ENCODE measurements at regions not wholly inside any gene's neighbourhood (a gene's known extent, or its start where the extent isn't known, plus 50 kb on each side); places are given as distances from the start of the nearest gene placed in this dataset.

GRCh38 chr3:150293401-150294001 is 114.6 kb upstream of the TSC22D2 start:
- DNase-seq (ENCODE audit: low read depth) = peak; percentile 35
- no peak for TF ChIP-seq CTCF (IDR thresholded peaks at IDR 0.05; ENCODE audit: low read length, missing control alignments)
- no peak overlapping the region for H3K4me3 ChIP-seq (replicated peaks; ENCODE audit: low read depth, low read length)

- peak; percentile 49 for DNase-seq (ENCODE audit: low read depth)
- no peak for TF ChIP-seq CTCF (IDR thresholded peaks at IDR 0.05; ENCODE audit: low read length, missing control alignments)
- no peak overlapping the region for H3K4me3 ChIP-seq (replicated peaks; ENCODE audit: low read depth, low read length)
These were observed 115.2 kb upstream of the TSC22D2 start for GRCh38 chr3:150292891-150293290.

GRCh38 chr3:150291515-150291914 is 116.6 kb upstream of the TSC22D2 start:
- TF ChIP-seq CTCF (IDR thresholded peaks at IDR 0.05; ENCODE audit: low read length, missing control alignments) = no peak
- no peak overlapping the region for H3K4me3 ChIP-seq (replicated peaks; ENCODE audit: low read depth, low read length)
- no peak for DNase-seq (ENCODE audit: low read depth)

GRCh38 chr3:150286390-150287147 is 121.5 kb upstream of the TSC22D2 start:
- TF ChIP-seq CTCF (IDR thresholded peaks at IDR 0.05; ENCODE audit: low read length, missing control alignments) = peak; percentile 66
- DNase-seq (ENCODE audit: low read depth) = peak; percentile 74
- H3K4me3 ChIP-seq (replicated peaks; ENCODE audit: low read depth, low read length) = no peak overlapping the region

- H3K4me3 ChIP-seq (replicated peaks; ENCODE audit: low read depth, low read length) = no peak overlapping the region
- no peak for TF ChIP-seq CTCF (IDR thresholded peaks at IDR 0.05; ENCODE audit: low read length, missing control alignments)
- no peak for DNase-seq (ENCODE audit: low read depth)
These were observed 122.5 kb upstream of the TSC22D2 start for GRCh38 chr3:150285601-150286000.

GRCh38 chr3:150278843-150279381 is 129.2 kb upstream of the TSC22D2 start:
- no peak for DNase-seq (ENCODE audit: low read depth)
- H3K4me3 ChIP-seq (replicated peaks; ENCODE audit: low read depth, low read length) = no peak overlapping the region
- no peak for TF ChIP-seq CTCF (IDR thresholded peaks at IDR 0.05; ENCODE audit: low read length, missing control alignments)

All from fibroblast of pulmonary artery (primary cell).